ENCODE measurements at regions not wholly inside any gene's neighbourhood (a gene's known extent, or its start where the extent isn't known, plus 50 kb on each side); places are given as distances from the start of the nearest gene placed in this dataset.
"Not testable (repeated sequence)": the region's sequence is repeated elsewhere in the genome, so short reads cannot be mapped to it uniquely, and the experiment has no call there.

GRCh38 chr4:12028258-12028657 lies 599.6 kb upstream of the HS3ST1 start:
- no peaks in the 10 kb centered on the region for H3K27me3 ChIP-seq (ENCODE audit: control insufficient read depth, insufficient read depth, low read length)
- H3K9me3 ChIP-seq (ENCODE audit: control insufficient read depth, low read length), result no peaks in the 10 kb centered on the region
- no peaks in the 10 kb centered on the region for H3K79me2 ChIP-seq
- no peak overlapping the region for H3K4me3 ChIP-seq (ENCODE audit: low read depth, low read length)
- no peak overlapping the region for H3K27ac ChIP-seq
- no peaks in the 10 kb centered on the region for H3K36me3 ChIP-seq (ENCODE audit: control insufficient read depth, insufficient read depth, low read length)
- TF ChIP-seq CTCF (IDR thresholded peaks at IDR 0.05), result no peak
- H3K4me1 ChIP-seq, result no peaks in the 10 kb centered on the region
- no peak overlapping the region for H3K9ac ChIP-seq
- no peak overlapping the region for H3K4me2 ChIP-seq (ENCODE audit: low read length)
- no peak overlapping the region for H2AFZ ChIP-seq

GRCh38 chr4:12022409-12022808 lies 593.7 kb upstream of the HS3ST1 start:
- Histone ChIP-seq H3K9me3 (ENCODE audit: control insufficient read depth, low read length) (no peaks in the 10 kb centered on the region), H3K4me1 (no peaks in the 10 kb centered on the region), H3K4me2 (ENCODE audit: low read length) (no peak overlapping the region), H3K36me3 (ENCODE audit: control insufficient read depth, insufficient read depth, low read length) (no peaks in the 10 kb centered on the region), H3K79me2 (no peaks in the 10 kb centered on the region), H3K27me3 (ENCODE audit: control insufficient read depth, insufficient read depth, low read length) (no peaks in the 10 kb centered on the region), H3K27ac (no peak overlapping the region), H3K4me3 (ENCODE audit: low read depth, low read length) (no peak overlapping the region), H3K9ac (no peak overlapping the region), H2AFZ (no peak overlapping the region)
- TF ChIP-seq CTCF (IDR thresholded peaks at IDR 0.05), result no peak

- Histone ChIP-seq H3K4me3 (ENCODE audit: low read depth, low read length) (no peak overlapping the region), H3K27me3 (ENCODE audit: control insufficient read depth, insufficient read depth, low read length) (no peaks in the 10 kb centered on the region), H2AFZ (no peak overlapping the region), H3K9ac (no peak overlapping the region), H3K27ac (no peak overlapping the region), H3K9me3 (ENCODE audit: control insufficient read depth, low read length) (no peaks in the 10 kb centered on the region), H3K79me2 (no peaks in the 10 kb centered on the region), H3K4me1 (no peaks in the 10 kb centered on the region), H3K4me2 (ENCODE audit: low read length) (no peak overlapping the region), H3K36me3 (ENCODE audit: control insufficient read depth, insufficient read depth, low read length) (no peaks in the 10 kb centered on the region)
- no peak for TF ChIP-seq CTCF (IDR thresholded peaks at IDR 0.05)
These were observed 588.0 kb upstream of the HS3ST1 start for GRCh38 chr4:12016729-12017128.

- Histone ChIP-seq H3K4me1 (no peaks in the 10 kb centered on the region), H3K4me3 (ENCODE audit: low read depth, low read length) (no peak overlapping the region), H3K4me2 (ENCODE audit: low read length) (no peak overlapping the region), H3K27me3 (ENCODE audit: control insufficient read depth, insufficient read depth, low read length) (no peaks in the 10 kb centered on the region), H3K9ac (no peak overlapping the region), H3K36me3 (ENCODE audit: control insufficient read depth, insufficient read depth, low read length) (no peaks in the 10 kb centered on the region), H3K9me3 (ENCODE audit: control insufficient read depth, low read length) (no peaks in the 10 kb centered on the region), H3K27ac (no peak overlapping the region), H3K79me2 (no peaks in the 10 kb centered on the region), H2AFZ (no peak overlapping the region)
- TF ChIP-seq CTCF (IDR thresholded peaks at IDR 0.05), result no peak
These were observed 576.8 kb upstream of the HS3ST1 start for GRCh38 chr4:12005471-12005870.

GRCh38 chr4:11996581-11996980 lies 567.9 kb upstream of the HS3ST1 start:
- not testable (repeated sequence) for H3K4me3 ChIP-seq (ENCODE audit: low read depth, low read length); H3K9me3 ChIP-seq (ENCODE audit: control insufficient read depth, low read length); H3K79me2 ChIP-seq; H3K9ac ChIP-seq; H3K36me3 ChIP-seq (ENCODE audit: control insufficient read depth, insufficient read depth, low read length); H3K27me3 ChIP-seq (ENCODE audit: control insufficient read depth, insufficient read depth, low read length); H2AFZ ChIP-seq; H3K27ac ChIP-seq; H3K4me1 ChIP-seq; H3K4me2 ChIP-seq (ENCODE audit: low read length)
